ENCODE measurements at regions not wholly inside any gene's neighbourhood (a gene's known extent, or its start where the extent isn't known, plus 50 kb on each side); places are given as distances from the start of the nearest gene placed in this dataset.

DNA sequence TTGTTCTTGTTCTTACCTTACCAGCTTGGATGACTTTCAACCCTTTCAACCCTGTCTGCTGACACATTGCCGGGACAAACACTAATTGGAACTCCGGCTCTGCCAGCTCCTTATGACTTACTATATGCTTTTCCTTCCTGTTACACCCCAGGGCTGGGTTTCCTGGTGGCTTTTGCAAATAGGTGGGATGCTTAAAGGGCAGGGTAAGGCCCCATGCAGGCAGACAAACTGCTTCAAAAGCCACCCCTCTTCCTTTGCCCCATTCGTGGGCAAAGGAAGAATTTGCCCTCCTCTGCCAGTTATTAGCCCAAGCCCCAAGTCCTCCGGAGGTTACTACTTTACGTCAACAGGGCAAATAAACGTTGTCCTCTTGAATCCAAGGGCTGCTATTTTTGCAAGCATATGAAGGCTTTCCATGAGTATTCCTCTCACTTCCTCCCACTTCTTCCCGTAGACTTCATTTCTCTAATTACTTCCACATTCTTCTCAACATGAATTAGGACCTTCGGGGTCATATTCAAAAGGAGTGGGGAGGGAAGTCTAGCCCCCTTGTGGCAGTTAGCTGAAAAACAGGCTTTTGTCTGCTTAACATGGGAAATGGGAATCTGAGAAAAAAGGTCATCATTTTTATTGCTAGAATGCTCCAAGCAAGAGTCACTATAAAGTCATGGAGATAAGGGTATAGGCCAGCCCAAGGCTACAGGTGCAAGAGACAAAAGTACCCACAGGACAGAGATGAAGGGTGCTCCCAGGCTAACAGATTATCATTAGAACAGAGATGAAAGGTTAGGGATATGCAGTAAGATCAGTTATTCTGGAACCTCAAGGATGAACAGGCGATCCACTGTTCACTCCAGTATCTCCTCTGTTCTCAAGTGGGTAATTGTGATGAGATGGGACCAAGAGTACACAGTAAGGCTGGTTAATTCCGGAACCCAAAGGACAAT is 56.3 kb upstream of the FSTL1 start:
- Histone ChIP-seq H2AFZ (ENCODE audit: low read depth, low read length) (no peak overlapping the region), H3K27ac (ENCODE audit: low read length) (no peak overlapping the region), H3K36me3 (replicated peaks; ENCODE audit: low read depth, low read length) (no peaks in the 10 kb centered on the region), H3K9ac (ENCODE audit: low read length) (no peak overlapping the region), H3K27me3 (ENCODE audit: low read depth, low read length) (0 out of 2 replicates have a peak, but pooled peaks cover 5% of the 10 kb centered on the region), H4K20me1 (ENCODE audit: insufficient read depth, low read length) (no peaks in the 10 kb centered on the region), H3K79me2 (ENCODE audit: low read length) (no peaks in the 10 kb centered on the region), H3K9me3 (ENCODE audit: insufficient read depth, low read length) (no peaks in the 10 kb centered on the region), H3K4me3 (ENCODE audit: low read length) (no peak overlapping the region), H3K4me2 (ENCODE audit: low read length) (no peak overlapping the region), H3K4me1 (ENCODE audit: low read length) (no peaks in the 10 kb centered on the region)
- TF ChIP-seq, protein P1, sequence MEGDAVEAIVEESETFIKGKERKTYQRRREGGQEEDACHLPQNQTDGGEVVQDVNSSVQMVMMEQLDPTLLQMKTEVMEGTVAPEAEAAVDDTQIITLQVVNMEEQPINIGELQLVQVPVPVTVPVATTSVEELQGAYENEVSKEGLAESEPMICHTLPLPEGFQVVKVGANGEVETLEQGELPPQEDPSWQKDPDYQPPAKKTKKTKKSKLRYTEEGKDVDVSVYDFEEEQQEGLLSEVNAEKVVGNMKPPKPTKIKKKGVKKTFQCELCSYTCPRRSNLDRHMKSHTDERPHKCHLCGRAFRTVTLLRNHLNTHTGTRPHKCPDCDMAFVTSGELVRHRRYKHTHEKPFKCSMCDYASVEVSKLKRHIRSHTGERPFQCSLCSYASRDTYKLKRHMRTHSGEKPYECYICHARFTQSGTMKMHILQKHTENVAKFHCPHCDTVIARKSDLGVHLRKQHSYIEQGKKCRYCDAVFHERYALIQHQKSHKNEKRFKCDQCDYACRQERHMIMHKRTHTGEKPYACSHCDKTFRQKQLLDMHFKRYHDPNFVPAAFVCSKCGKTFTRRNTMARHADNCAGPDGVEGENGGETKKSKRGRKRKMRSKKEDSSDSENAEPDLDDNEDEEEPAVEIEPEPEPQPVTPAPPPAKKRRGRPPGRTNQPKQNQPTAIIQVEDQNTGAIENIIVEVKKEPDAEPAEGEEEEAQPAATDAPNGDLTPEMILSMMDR (IDR thresholded peaks at IDR 0.05; ENCODE audit: low read depth, low read length): peak; percentile 56
- TF ChIP-seq EZH2phosphoT487 (IDR thresholded peaks at IDR 0.05; ENCODE audit: low read depth): no peak

- H3K4me2 ChIP-seq (ENCODE audit: low read length): no peak overlapping the region
- no peak overlapping the region for H3K4me3 ChIP-seq (ENCODE audit: low read length)
These were observed 55.5 kb upstream of the FSTL1 start for GRCh38 chr3:120506076-120506827.

GRCh38 chr3:120503727-120504616 is 53.2 kb upstream of the FSTL1 start:
- TF ChIP-seq, protein P1 (IDR thresholded peaks at IDR 0.05; ENCODE audit: low read depth, low read length): no peak
- TF ChIP-seq EZH2phosphoT487 (IDR thresholded peaks at IDR 0.05; ENCODE audit: low read depth): no peak
- Histone ChIP-seq H3K4me1 (ENCODE audit: low read length) (no peaks in the 10 kb centered on the region), H3K36me3 (replicated peaks; ENCODE audit: low read depth, low read length) (no peaks in the 10 kb centered on the region), H3K4me2 (ENCODE audit: low read length) (no peak overlapping the region), H3K27me3 (ENCODE audit: low read depth, low read length) (0 out of 2 replicates have a peak, but pooled peaks cover 5% of the 10 kb centered on the region), H3K27ac (ENCODE audit: low read length) (no peak overlapping the region), H4K20me1 (ENCODE audit: insufficient read depth, low read length) (no peaks in the 10 kb centered on the region), H3K79me2 (ENCODE audit: low read length) (no peaks in the 10 kb centered on the region), H3K9me3 (ENCODE audit: insufficient read depth, low read length) (no peaks in the 10 kb centered on the region), H2AFZ (ENCODE audit: low read depth, low read length) (no peak overlapping the region), H3K9ac (ENCODE audit: low read length) (no peak overlapping the region), H3K4me3 (ENCODE audit: low read length) (no peak overlapping the region)

More at GRCh38 chr3:120506076-120506827, 55.5 kb upstream of the FSTL1 start:
- H3K27ac ChIP-seq (ENCODE audit: low read length): no peak overlapping the region
- no peak overlapping the region for H3K9ac ChIP-seq (ENCODE audit: low read length)
- H3K4me1 ChIP-seq (ENCODE audit: low read length): no peaks in the 10 kb centered on the region
- no peak overlapping the region for H2AFZ ChIP-seq (ENCODE audit: low read depth, low read length)
- H4K20me1 ChIP-seq (ENCODE audit: insufficient read depth, low read length): no peaks in the 10 kb centered on the region
- H3K36me3 ChIP-seq (replicated peaks; ENCODE audit: low read depth, low read length): no peaks in the 10 kb centered on the region
- H3K9me3 ChIP-seq (ENCODE audit: insufficient read depth, low read length): no peaks in the 10 kb centered on the region
- TF ChIP-seq, protein P1 (IDR thresholded peaks at IDR 0.05; ENCODE audit: low read depth, low read length): no peak
- no peak for TF ChIP-seq EZH2phosphoT487 (IDR thresholded peaks at IDR 0.05; ENCODE audit: low read depth)
- 0 out of 2 replicates have a peak, but pooled peaks cover 5% of the 10 kb centered on the region for H3K27me3 ChIP-seq (ENCODE audit: low read depth, low read length)
- no peaks in the 10 kb centered on the region for H3K79me2 ChIP-seq (ENCODE audit: low read length)

Data from OCI-LY3 (cell line).